GM23248 (cell line): ENCODE measurements at regions not wholly inside any gene's neighbourhood (a gene's known extent, or its start where the extent isn't known, plus 50 kb on each side); places are given as distances from the start of the nearest gene placed in this dataset.
"Not testable (repeated sequence)": the region's sequence is repeated elsewhere in the genome, so short reads cannot be mapped to it uniquely, and the experiment has no call there.

Experiments
- DNase-seq: peaks from one replicate; pipeline ENCODE4 v3.0.0-alpha.2; 2015
- H2AFZ ChIP-seq: fragments of 200-600 bp; sonication (generic); 2 replicates; pipeline ENCODE4 v1.6.1; 2016; ENCODE audit warnings: antibody characterized with exemption
- H3F3A ChIP-seq: fragments of 200-600 bp; sonication (generic); 2 replicates; pipeline ENCODE4 v1.6.1; 2016; ENCODE audit warnings: mild to moderate bottlenecking, antibody characterized with exemption, mixed run types; ENCODE audit not compliant: insufficient read depth
- H3K27ac ChIP-seq: fragments of 200-600 bp; sonication (generic); 2 replicates; pipeline ENCODE4 v1.5.1; 2016; ENCODE audit warnings: mild to moderate bottlenecking
- H3K27me3 ChIP-seq: fragments of 200-600 bp; sonication (generic); replicated peaks from 2 replicates; pipeline ENCODE4 v1.6.1; 2016; ENCODE audit warnings: mild to moderate bottlenecking; ENCODE audit not compliant: insufficient read depth
- H3K36me3 ChIP-seq: fragments of 200-600 bp; sonication (generic); 2 replicates; pipeline ENCODE4 v1.6.1; 2016; ENCODE audit warnings: low read depth, mild to moderate bottlenecking
- H3K4me1 ChIP-seq: fragments of 200-600 bp; sonication (generic); 2 replicates; pipeline ENCODE4 v1.6.1; 2016; ENCODE audit warnings: mild to moderate bottlenecking; ENCODE audit not compliant: insufficient read depth
- H3K4me2 ChIP-seq: fragments of 200-600 bp; sonication (generic); one replicate; pipeline ENCODE4 v1.6.1; 2016; ENCODE audit warnings: mild to moderate bottlenecking; ENCODE audit not compliant: unreplicated experiment
- H3K4me3 ChIP-seq: fragments of 200-600 bp; sonication (generic); 2 replicates; pipeline ENCODE4 v1.5.1; 2016; ENCODE audit warnings: mild to moderate bottlenecking
- H3K79me2 ChIP-seq: fragments of 200-600 bp; sonication (generic); 2 replicates; pipeline ENCODE4 v1.6.1; 2016; ENCODE audit warnings: mild to moderate bottlenecking; ENCODE audit not compliant: insufficient read depth
- H3K9ac ChIP-seq: fragments of 200-600 bp; sonication (generic); 2 replicates; pipeline ENCODE4 v1.6.1; 2016; ENCODE audit warnings: mild to moderate bottlenecking
- H3K9me2 ChIP-seq: fragments of 200-600 bp; sonication (generic); 2 replicates; pipeline ENCODE4 v1.6.1; 2016; ENCODE audit warnings: mixed run types, mild to moderate bottlenecking, moderate library complexity; ENCODE audit not compliant: insufficient read depth
- H3K9me3 ChIP-seq: fragments of 200-600 bp; sonication (generic); one replicate; pipeline ENCODE4 v1.6.1; 2017; ENCODE audit warnings: low read depth
- H4K20me1 ChIP-seq: fragments of 200-600 bp; sonication (generic); 2 replicates; pipeline ENCODE4 v1.6.0; 2016; ENCODE audit not compliant: insufficient read depth
- WGBS, 2 experiments: methylation state at CpG; one replicate each; pipeline ENCODE4 v1.1.6; 2015 to 2017; ENCODE audit warnings: low lambda C conversion rate in 2 of 2, low coverage in 1 of 2; ENCODE audit errors: missing lambda C conversion rate in 2 of 2; 5-methylcytosine and 5-hydroxymethylcytosine counted together
- in situ Hi-C: fragments of 300-500 bp; cut with MboI; formaldehyde crosslinking; loops from 2 replicates; pipeline ENCODE4 v1.15.0; 2020

DNA sequence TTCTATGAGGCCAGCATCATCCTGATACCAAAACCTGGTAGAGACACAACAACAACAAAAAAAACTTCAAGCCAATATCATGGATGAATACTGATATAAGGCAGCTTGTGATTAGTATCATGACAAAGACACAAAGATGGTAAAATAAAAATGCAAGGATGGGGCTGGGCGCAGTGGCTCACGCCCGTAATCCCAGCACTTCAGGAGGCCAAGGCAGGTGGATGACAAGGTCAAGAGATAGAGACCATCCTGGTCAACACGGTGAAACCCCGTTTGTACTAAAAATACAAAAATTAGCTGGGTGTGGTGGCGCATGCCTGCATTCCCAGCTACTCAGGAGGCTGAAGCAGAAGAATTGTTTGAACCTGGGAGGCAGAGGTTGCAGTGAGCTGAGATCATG is 210.2 kb downstream of the POTEM start:
- H3K4me3 ChIP-seq, H3K9me3 ChIP-seq, H3K9me2 ChIP-seq, H3K4me2 ChIP-seq, H2AFZ ChIP-seq, H3K27ac ChIP-seq, H4K20me1 ChIP-seq, H3F3A ChIP-seq, H3K27me3 ChIP-seq, H3K9ac ChIP-seq, DNase-seq, H3K4me1 ChIP-seq, in situ Hi-C loops, H3K79me2 ChIP-seq, H3K36me3 ChIP-seq: not testable (repeated sequence)
- WGBS, 2 experiments: 33 to 36% methylated on average over 5 of the region's 6 CpGs

DNA sequence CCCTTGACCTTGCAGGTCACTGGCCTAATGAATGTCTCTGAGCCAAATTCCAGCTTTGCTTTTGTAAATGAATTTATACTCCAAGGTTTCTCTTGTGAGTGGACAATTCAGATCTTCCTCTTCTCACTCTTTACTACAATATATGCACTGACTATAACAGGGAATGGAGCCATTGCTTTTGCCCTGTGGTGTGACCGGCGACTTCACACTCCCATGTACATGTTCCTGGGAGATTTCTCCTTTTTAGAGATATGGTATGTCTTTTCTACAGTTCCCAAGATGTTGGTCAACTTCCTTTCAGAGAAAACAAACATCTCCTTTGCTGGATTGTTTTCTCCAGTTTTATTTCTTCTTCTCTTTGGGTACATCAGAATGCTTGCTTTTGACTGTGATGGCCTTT is 213.1 kb downstream of the POTEM start:
- H3K27me3 ChIP-seq, H3K27ac ChIP-seq, H3K9me2 ChIP-seq: not testable (repeated sequence)

DNA sequence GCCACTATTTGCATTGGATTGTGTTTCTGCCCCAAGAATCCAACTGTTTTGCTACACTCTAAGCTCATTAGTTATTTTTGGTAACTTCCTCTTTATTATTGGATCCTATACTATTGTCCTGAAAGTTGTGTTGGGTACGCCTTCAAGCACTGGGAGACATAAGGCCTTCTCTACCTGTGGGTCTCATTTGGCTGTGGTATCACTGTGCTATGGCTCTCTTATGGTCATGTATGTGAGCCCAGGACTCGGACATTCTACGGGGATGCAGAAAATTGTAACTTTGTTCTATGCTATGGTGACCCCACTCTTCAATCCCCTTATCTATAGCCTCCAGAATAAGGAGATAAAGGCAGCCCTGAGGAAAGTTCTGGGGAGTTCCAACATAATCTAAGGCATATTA is 213.6 kb downstream of the POTEM start:
- DNase-seq, in situ Hi-C loops: not testable (repeated sequence)

More for the DNA sequence above, 213.1 kb downstream of the POTEM start:
- H3K4me1 ChIP-seq, H3K9ac ChIP-seq, H3K79me2 ChIP-seq, H3K4me2 ChIP-seq, H3K9me3 ChIP-seq, DNase-seq, H3K4me3 ChIP-seq, H2AFZ ChIP-seq, H3F3A ChIP-seq, H3K36me3 ChIP-seq, in situ Hi-C loops, H4K20me1 ChIP-seq: not testable (repeated sequence)
- WGBS, 2 experiments: 20 to 23% methylated on average over 2 of the region's 2 CpGs

DNA sequence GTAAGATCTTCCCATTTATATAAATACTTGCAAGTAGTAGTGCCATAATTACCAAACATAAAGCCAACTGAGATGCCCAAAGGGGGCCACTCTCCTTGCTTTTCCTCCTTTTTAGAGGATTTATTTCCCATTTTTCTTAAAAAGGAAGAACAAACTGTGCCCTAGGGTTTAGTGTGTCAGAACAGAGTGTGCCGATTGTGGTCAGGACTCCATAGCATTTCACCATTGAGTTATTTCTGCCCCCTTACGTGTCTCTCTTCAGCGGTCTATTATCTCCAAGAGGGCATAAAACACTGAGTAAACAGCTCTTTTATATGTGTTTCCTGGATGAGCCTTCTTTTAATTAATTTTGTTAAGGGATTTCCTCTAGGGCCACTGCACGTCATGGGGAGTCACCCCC is 227.9 kb downstream of the POTEM start:
- H4K20me1 ChIP-seq, H3K4me2 ChIP-seq, H3K4me3 ChIP-seq, H2AFZ ChIP-seq, in situ Hi-C loops, H3K36me3 ChIP-seq, H3K9ac ChIP-seq, H3K9me3 ChIP-seq, DNase-seq, H3K27me3 ChIP-seq, H3F3A ChIP-seq, H3K4me1 ChIP-seq, H3K9me2 ChIP-seq, H3K27ac ChIP-seq, H3K79me2 ChIP-seq: not testable (repeated sequence)
- WGBS, 2 experiments: 35 to 38% methylated on average over 3 of the region's 4 CpGs

More for the DNA sequence above, 213.6 kb downstream of the POTEM start:
- not testable (repeated sequence) for H3K79me2 ChIP-seq, H3K9me2 ChIP-seq, H4K20me1 ChIP-seq, H3K4me2 ChIP-seq, H3K4me3 ChIP-seq, H3K27me3 ChIP-seq, H2AFZ ChIP-seq, H3K4me1 ChIP-seq, H3K36me3 ChIP-seq, H3K9me3 ChIP-seq, H3K9ac ChIP-seq, H3K27ac ChIP-seq, H3F3A ChIP-seq
- WGBS, 2 experiments: 10 to 13% methylated on average over 3 of the region's 3 CpGs

DNA sequence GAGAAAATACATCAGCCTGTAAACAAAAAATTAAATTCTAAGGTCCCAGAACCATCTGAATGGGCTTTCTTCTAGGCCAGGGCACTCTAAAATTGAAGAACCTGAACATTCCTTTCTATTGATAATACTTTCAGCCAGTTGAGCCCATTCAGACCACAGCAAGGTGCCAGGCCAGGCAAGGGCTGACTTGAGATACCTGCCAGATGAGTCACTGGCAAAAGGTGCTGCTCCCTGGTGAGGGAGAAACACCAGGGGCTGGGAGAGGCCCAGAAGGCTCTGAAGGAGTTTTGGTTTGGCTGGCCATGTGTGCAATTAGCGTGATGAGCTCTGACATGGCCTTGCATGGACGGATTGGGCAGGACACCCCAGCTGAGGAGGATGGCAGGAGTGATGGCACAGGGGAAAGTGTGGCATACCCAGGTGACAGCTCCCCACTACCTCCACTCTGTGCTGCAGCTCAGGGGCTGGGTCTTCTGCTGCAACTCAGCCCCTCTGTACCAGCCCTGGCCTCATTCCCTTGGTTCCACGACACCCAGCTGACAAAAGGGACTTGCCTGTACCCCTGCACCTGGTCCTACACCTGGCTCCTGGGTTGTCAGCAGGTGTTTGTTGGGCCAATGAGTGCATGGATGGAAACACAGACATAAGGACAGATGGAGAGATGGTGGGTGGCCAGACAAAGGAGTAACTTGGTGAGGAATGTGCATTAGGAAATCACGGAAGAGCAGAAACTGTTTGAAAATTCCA is 230.4 kb downstream of the POTEM start:
- H3K9ac ChIP-seq, H3K27me3 ChIP-seq, DNase-seq, H3K4me1 ChIP-seq, H3K79me2 ChIP-seq, H3K9me2 ChIP-seq, in situ Hi-C loops, H4K20me1 ChIP-seq, H3K4me2 ChIP-seq, H2AFZ ChIP-seq, H3K27ac ChIP-seq, H3K4me3 ChIP-seq, H3K9me3 ChIP-seq, H3F3A ChIP-seq, H3K36me3 ChIP-seq: not testable (repeated sequence)
- 23 to 31% methylated on average over 4 of the region's 4 CpGs for WGBS, 2 experiments

DNA sequence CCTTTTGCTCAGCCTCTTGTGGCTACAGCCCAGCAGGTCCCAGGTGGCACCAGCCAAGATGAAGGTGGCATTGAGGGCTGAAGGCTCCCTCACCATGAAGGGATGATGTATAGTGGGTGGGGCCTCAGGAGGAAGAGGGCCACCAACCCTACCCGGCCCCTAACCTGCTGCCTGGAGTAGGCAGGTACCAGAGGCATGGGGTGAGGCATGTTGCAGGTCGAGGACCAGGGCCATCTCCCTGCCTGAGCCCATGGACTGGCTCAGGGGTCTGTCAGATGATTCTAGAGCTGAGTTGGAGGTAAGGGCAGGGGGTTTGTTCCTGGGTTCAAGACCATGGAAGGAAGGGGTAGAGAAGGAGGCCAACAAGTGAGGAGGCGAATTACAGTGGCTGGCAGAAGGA is 231.1 kb downstream of the POTEM start:
- H3K4me1 ChIP-seq, H3K27me3 ChIP-seq, H3K4me2 ChIP-seq, H3K36me3 ChIP-seq, H3K4me3 ChIP-seq, H3K27ac ChIP-seq, H2AFZ ChIP-seq, H4K20me1 ChIP-seq, H3F3A ChIP-seq, in situ Hi-C loops, H3K79me2 ChIP-seq, H3K9ac ChIP-seq, DNase-seq, H3K9me2 ChIP-seq, H3K9me3 ChIP-seq: not testable (repeated sequence)
- 6 to 8% methylated on average over 3 of the region's 3 CpGs for WGBS, 2 experiments

DNA sequence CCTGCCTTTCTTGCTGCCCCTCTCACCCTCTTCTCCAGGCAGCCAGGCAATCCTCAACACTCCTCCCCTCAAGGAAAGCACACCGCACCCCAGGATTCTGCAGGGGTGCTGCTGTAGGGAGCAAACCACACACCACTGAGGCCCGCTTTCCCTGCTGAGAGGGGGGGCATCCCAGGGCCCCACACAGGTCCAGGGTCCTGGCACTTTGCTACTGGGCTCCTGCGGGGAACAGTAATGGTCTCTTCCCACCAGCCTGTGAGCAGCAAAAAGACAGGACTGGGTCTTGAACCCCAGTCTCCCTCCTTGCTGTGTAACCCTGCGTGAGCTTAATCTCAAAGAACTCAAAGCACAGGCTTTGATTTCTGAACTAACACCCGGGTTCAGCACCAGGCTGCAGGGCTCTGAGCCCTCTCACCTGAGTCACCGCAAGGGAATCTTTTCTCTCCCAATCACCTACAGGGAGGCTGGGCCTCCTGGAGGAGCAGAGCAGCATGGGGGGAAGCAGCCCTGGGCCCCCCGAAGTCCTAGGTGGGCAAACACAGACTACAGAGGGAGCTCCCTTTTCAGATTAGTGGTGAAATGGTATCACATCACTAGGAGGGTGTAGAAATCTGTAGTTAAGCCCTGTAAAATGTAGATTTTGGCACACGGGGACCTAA is 232.6 kb downstream of the POTEG start:
- H3K27ac ChIP-seq, H3K4me3 ChIP-seq, H3K36me3 ChIP-seq, H3K4me1 ChIP-seq, H3K27me3 ChIP-seq, H3K9me2 ChIP-seq, H3K9me3 ChIP-seq, DNase-seq, H3K4me2 ChIP-seq, H2AFZ ChIP-seq, H3K9ac ChIP-seq, H3F3A ChIP-seq, H4K20me1 ChIP-seq, in situ Hi-C loops, H3K79me2 ChIP-seq: not testable (repeated sequence)
- WGBS, 2 experiments: 30% methylated on average over 8 of the region's 8 CpGs
